HCT116 (cell line): ENCODE measurements at regions not wholly inside any gene's neighbourhood (a gene's known extent, or its start where the extent isn't known, plus 50 kb on each side); places are given as distances from the start of the nearest gene placed in this dataset.

ENCODE experiments used
- ATAC-seq: fragments of 200-7000 bp; cut with Tn5 transposase; 2 replicates; pipeline ENCODE4 v1.9.1; 2020; ENCODE audit warnings: mild to moderate bottlenecking, moderate library complexity
- BruUV-seq: library from RNA; stranded (reverse); fragments of 400-500 nt; replicated peaks from 2 replicates; lab custom pipeline; 2021; lab: Mats Ljungman, UMichigan
- CTCF ChIA-PET: fragments of 300-600 bp; sonication (Branson Sonifier 250); formaldehyde crosslinking; loops from one replicate; lab custom pipeline; 2021; ENCODE audit warnings: antibody characterized with exemption; lab: Charles Lee
- POLR2A ChIA-PET: fragments of 300-600, 350-600 bp; sonication (Branson Sonifier 250); formaldehyde crosslinking; loops from one replicate; lab custom pipeline; 2021; ENCODE audit warnings: antibody characterized with exemption; lab: Charles Lee
- RAD21 ChIA-PET, 2 experiments: fragments of 300-600 bp; sonication (Branson Sonifier 250); formaldehyde crosslinking; loops; one replicate each; lab custom pipeline; 2023; ENCODE audit warnings: low total read pairs in 2 of 2; ENCODE audit not compliant: uncharacterized antibody in 2 of 2, unreplicated experiment in 2 of 2, low non-redundant PET in 1 of 2; lab: Charles Lee
- DNase-seq: peaks from one replicate; pipeline ENCODE4 v3.0.0-alpha.2; 2010; ENCODE audit warnings: low read depth, low spot score
- H2AFZ ChIP-seq: fragments of 200-600 bp; shearing (Covaris generic), sonication (generic); 2 replicates; pipeline ENCODE4 v1.6.1; 2017; ENCODE audit warnings: low read depth, mixed run types, mixed read lengths, antibody characterized with exemption, low read length; ENCODE audit not compliant: poor library complexity, severe bottlenecking
- H3K27ac ChIP-seq: 2 replicates; pipeline ENCODE4 v1.5.1; 2012; ENCODE audit warnings: low read depth, low read length
- H3K27me3 ChIP-seq: fragments of 200-600 bp; sonication (generic); 2 replicates; pipeline ENCODE4 v1.6.1; 2016; ENCODE audit warnings: mixed run types, low read length, mixed read lengths; ENCODE audit not compliant: insufficient read depth
- H3K36me3 ChIP-seq, 2 experiments: fragments of 200-500 bp in 1 of 2; fragments of 200-600 bp in 1 of 2; sonication (Bioruptor generic) in 1 of 2; sonication (generic) in 1 of 2; 2 replicates each; pipeline versions ENCODE4 v1.5.1 to v1.6.1; 2014 to 2016; ENCODE audit warnings: low read length in 2 of 2, inconsistent platforms in 1 of 2, mixed read lengths in 1 of 2, mixed run types in 1 of 2; ENCODE audit not compliant: insufficient read depth in 2 of 2, control insufficient read depth in 1 of 2
- H3K4me1 ChIP-seq, 2 experiments: fragments of 200-600 bp in 1 of 2; sonication (generic) in 1 of 2; 2 replicates each; pipeline versions ENCODE4 v1.5.1 to v1.6.1; 2012 to 2017; ENCODE audit warnings: low read length in 2 of 2, inconsistent platforms in 1 of 2, mild to moderate bottlenecking in 1 of 2, mixed read lengths in 1 of 2, mixed run types in 1 of 2, moderate library complexity in 1 of 2; ENCODE audit not compliant: insufficient read depth in 2 of 2, control insufficient read depth in 1 of 2
- H3K4me2 ChIP-seq: fragments of 200-600 bp; sonication (generic); 2 replicates; pipeline ENCODE4 v1.6.1; 2017; ENCODE audit warnings: mixed run types, low read length, mixed read lengths
- H3K4me3 ChIP-seq, 2 experiments: fragments of 200-600 bp in 1 of 2; sonication (generic) in 1 of 2; replicated peaks in 1 of 2; 2 replicates each; pipeline ENCODE4 v1.5.1; 2011 to 2016; ENCODE audit warnings: low read length in 2 of 2, control low read depth in 1 of 2, low read depth in 1 of 2, mild to moderate bottlenecking in 1 of 2, mixed read lengths in 1 of 2, mixed run types in 1 of 2
- H3K79me2 ChIP-seq: fragments of 200-600 bp; sonication (generic); 2 replicates; pipeline ENCODE4 v1.6.1; 2017; ENCODE audit warnings: mild to moderate bottlenecking, mixed run types, low read length, moderate library complexity, mixed read lengths; ENCODE audit not compliant: insufficient read depth
- H3K9ac ChIP-seq: fragments of 200-600 bp; sonication (generic); 2 replicates; pipeline ENCODE4 v1.6.1; 2016; ENCODE audit warnings: low read length, mixed read lengths
- H3K9me2 ChIP-seq: fragments of 200-600 bp; sonication (generic), shearing (Covaris generic); 2 replicates; pipeline ENCODE4 v1.6.1; 2017; ENCODE audit warnings: mixed run types, mild to moderate bottlenecking, moderate library complexity; ENCODE audit not compliant: insufficient read depth
- H3K9me3 ChIP-seq, 2 experiments: fragments of 200-500 bp in 1 of 2; fragments of 200-600 bp in 1 of 2; sonication (Bioruptor generic) in 1 of 2; sonication (generic) in 1 of 2; 2 replicates each; pipeline ENCODE4 v1.6.1; 2014 to 2017; ENCODE audit warnings: low read length in 2 of 2, mixed read lengths in 2 of 2, inconsistent platforms in 1 of 2, low read depth in 1 of 2, mild to moderate bottlenecking in 1 of 2, mixed run types in 1 of 2, moderate library complexity in 1 of 2; ENCODE audit not compliant: control insufficient read depth in 1 of 2, insufficient read depth in 1 of 2
- H4K20me1 ChIP-seq: fragments of 200-600 bp; sonication (generic), shearing (Covaris generic); 2 replicates; pipeline ENCODE4 v1.6.1; 2017; ENCODE audit warnings: mixed run types, mild to moderate bottlenecking, moderate library complexity; ENCODE audit not compliant: insufficient read depth
- CBX3 ChIP-seq: IDR thresholded peaks from 2 replicates; pipeline ENCODE4 v1.6.1; 2012; ENCODE audit warnings: low read depth
- CEBPB ChIP-seq: IDR thresholded peaks from 2 replicates; pipeline ENCODE4 v1.6.1; 2012; ENCODE audit warnings: low read depth
- EGR1 ChIP-seq: IDR thresholded peaks from 2 replicates; pipeline ENCODE4 v1.6.1; 2012; ENCODE audit warnings: low read depth
- ELF1 ChIP-seq: IDR thresholded peaks from 2 replicates; pipeline ENCODE4 v1.6.1; 2012; ENCODE audit warnings: low read depth, borderline replicate concordance
- EZH2phosphoT487 ChIP-seq: fragments of 200-600 bp; IDR thresholded peaks from 2 replicates; pipeline ENCODE4 v1.6.1; 2018; ENCODE audit warnings: antibody characterized with exemption, borderline replicate concordance
- FOSL1 ChIP-seq: IDR thresholded peaks from 2 replicates; pipeline ENCODE4 v1.6.1; 2012; ENCODE audit warnings: low read depth
- POLR2A ChIP-seq: IDR thresholded peaks from 2 replicates; pipeline ENCODE4 v1.7.0; 2011; ENCODE audit warnings: borderline replicate concordance; ENCODE audit not compliant: insufficient read depth, insufficient read length; ENCODE audit errors: extremely low read depth
- POLR2AphosphoS5 ChIP-seq: IDR thresholded peaks from 2 replicates; pipeline ENCODE4 v1.6.1; 2011; ENCODE audit warnings: mild to moderate bottlenecking, low read depth, low read length, moderate library complexity
- SIN3A ChIP-seq: IDR thresholded peaks from 2 replicates; pipeline ENCODE4 v1.6.1; 2012; ENCODE audit warnings: low read depth
- SP1 ChIP-seq: IDR thresholded peaks from 2 replicates; pipeline ENCODE4 v1.6.1; 2012; ENCODE audit warnings: low read depth
- SRF ChIP-seq: IDR thresholded peaks from 2 replicates; pipeline ENCODE4 v1.6.1; 2012; ENCODE audit warnings: low read depth
- TCF7L2 ChIP-seq: IDR thresholded peaks from 2 replicates; pipeline ENCODE4 v1.7.0; 2011; ENCODE audit warnings: borderline replicate concordance, inconsistent platforms; ENCODE audit not compliant: insufficient read depth, insufficient read length; ENCODE audit errors: extremely low read depth
- YY1 ChIP-seq: IDR thresholded peaks from 2 replicates; pipeline ENCODE4 v1.6.1; 2011; ENCODE audit warnings: low read length, low read depth, moderate library complexity, mild to moderate bottlenecking; ENCODE audit not compliant: insufficient replicate concordance; ENCODE audit errors: extremely low read depth
- ZFX ChIP-seq: fragments of 450-650 bp; IDR thresholded peaks from 2 replicates; pipeline ENCODE4 v1.6.1; 2017
- ZNF274 ChIP-seq: fragments of 200-500 bp; sonication (Bioruptor generic); IDR thresholded peaks from 2 replicates; pipeline ENCODE4 v1.6.1; 2014; ENCODE audit warnings: mild to moderate bottlenecking, low read depth, low read length, inconsistent platforms
- intact Hi-C: fragments of 100-400 bp; cut with micrococcal nuclease; formaldehyde crosslinking; loops from 2 replicates; pipeline ENCODE4 v1.10.0; 2022
- TF ChIP-seq, protein P1 (sequence below): IDR thresholded peaks from 2 replicates; pipeline ENCODE4 v1.6.1; 2011; ENCODE audit warnings: mild to moderate bottlenecking, low read length, moderate library complexity; ENCODE audit not compliant: insufficient replicate concordance; ENCODE audit errors: extremely low read depth
- TF ChIP-seq, protein P2 (sequence below): IDR thresholded peaks from 2 replicates; pipeline ENCODE4 v1.6.1; 2012
- TF ChIP-seq, protein P3 (sequence below): IDR thresholded peaks from 2 replicates; pipeline ENCODE4 v1.6.1; 2012
- TF ChIP-seq, protein P4 (sequence below): IDR thresholded peaks from 2 replicates; pipeline ENCODE4 v1.6.1; 2012; ENCODE audit warnings: low read depth

DNA sequence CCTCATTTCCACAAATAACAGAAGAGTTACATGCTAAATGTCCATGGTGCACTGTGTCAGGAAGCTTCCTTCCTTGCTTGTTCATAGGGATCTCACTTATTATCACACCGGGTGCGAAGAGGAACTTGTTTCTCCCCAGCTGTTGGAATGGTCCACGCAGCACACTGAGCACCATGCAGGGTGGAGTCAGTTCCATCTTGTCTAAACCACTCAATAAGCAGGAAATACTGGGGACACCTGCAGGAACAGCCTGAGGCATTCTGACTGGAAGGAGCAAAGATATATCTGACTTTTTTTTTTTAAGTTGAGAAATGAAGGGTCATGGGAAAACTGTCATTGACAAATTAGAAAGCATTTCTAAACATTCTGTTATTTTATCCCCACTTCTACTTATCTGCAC lies 70.0 kb upstream of the WDR72 start:
- TF ChIP-seq SIN3A (no peak), ZFX (no peak), SP1 (no peak), CBX3 (no peak), YY1 (no peak), SRF (no peak), ELF1 (no peak), TCF7L2 (no peak), CEBPB (no peak), EGR1 (no peak), EZH2phosphoT487 (no peak), POLR2A (no peak), POLR2AphosphoS5 (no peak), FOSL1 (no peak), ZNF274 (no peak)
- TF ChIP-seq, protein P1, sequence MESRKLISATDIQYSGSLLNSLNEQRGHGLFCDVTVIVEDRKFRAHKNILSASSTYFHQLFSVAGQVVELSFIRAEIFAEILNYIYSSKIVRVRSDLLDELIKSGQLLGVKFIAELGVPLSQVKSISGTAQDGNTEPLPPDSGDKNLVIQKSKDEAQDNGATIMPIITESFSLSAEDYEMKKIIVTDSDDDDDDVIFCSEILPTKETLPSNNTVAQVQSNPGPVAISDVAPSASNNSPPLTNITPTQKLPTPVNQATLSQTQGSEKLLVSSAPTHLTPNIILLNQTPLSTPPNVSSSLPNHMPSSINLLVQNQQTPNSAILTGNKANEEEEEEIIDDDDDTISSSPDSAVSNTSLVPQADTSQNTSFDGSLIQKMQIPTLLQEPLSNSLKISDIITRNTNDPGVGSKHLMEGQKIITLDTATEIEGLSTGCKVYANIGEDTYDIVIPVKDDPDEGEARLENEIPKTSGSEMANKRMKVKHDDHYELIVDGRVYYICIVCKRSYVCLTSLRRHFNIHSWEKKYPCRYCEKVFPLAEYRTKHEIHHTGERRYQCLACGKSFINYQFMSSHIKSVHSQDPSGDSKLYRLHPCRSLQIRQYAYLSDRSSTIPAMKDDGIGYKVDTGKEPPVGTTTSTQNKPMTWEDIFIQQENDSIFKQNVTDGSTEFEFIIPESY = no peak
- TF ChIP-seq, protein P2, sequence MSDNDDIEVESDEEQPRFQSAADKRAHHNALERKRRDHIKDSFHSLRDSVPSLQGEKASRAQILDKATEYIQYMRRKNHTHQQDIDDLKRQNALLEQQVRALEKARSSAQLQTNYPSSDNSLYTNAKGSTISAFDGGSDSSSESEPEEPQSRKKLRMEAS = no peak
- TF ChIP-seq, protein P3, sequence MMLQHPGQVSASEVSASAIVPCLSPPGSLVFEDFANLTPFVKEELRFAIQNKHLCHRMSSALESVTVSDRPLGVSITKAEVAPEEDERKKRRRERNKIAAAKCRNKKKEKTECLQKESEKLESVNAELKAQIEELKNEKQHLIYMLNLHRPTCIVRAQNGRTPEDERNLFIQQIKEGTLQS = no peak
- TF ChIP-seq, protein P4, sequence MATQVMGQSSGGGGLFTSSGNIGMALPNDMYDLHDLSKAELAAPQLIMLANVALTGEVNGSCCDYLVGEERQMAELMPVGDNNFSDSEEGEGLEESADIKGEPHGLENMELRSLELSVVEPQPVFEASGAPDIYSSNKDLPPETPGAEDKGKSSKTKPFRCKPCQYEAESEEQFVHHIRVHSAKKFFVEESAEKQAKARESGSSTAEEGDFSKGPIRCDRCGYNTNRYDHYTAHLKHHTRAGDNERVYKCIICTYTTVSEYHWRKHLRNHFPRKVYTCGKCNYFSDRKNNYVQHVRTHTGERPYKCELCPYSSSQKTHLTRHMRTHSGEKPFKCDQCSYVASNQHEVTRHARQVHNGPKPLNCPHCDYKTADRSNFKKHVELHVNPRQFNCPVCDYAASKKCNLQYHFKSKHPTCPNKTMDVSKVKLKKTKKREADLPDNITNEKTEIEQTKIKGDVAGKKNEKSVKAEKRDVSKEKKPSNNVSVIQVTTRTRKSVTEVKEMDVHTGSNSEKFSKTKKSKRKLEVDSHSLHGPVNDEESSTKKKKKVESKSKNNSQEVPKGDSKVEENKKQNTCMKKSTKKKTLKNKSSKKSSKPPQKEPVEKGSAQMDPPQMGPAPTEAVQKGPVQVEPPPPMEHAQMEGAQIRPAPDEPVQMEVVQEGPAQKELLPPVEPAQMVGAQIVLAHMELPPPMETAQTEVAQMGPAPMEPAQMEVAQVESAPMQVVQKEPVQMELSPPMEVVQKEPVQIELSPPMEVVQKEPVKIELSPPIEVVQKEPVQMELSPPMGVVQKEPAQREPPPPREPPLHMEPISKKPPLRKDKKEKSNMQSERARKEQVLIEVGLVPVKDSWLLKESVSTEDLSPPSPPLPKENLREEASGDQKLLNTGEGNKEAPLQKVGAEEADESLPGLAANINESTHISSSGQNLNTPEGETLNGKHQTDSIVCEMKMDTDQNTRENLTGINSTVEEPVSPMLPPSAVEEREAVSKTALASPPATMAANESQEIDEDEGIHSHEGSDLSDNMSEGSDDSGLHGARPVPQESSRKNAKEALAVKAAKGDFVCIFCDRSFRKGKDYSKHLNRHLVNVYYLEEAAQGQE = no peak
- H3K27ac ChIP-seq = no peak overlapping the region
- POLR2A ChIA-PET = no interaction called here
- H3K9me2 ChIP-seq = no peaks in the 10 kb centered on the region
- BruUV-seq = no TSS peak
- no peaks in the 10 kb centered on the region for H3K27me3 ChIP-seq
- H3K4me1 ChIP-seq = no peaks in the 10 kb centered on the region
- no peak overlapping the region for H3K9ac ChIP-seq
- CTCF ChIA-PET = no interaction called here
- RAD21 ChIA-PET = no interaction called here
- no peak overlapping the region for H3K4me2 ChIP-seq
- no peaks in the 10 kb centered on the region; a peak in 1 of 4 replicates for H3K9me3 ChIP-seq
- DNase-seq (no peak), ATAC-seq (no peak)
- no peak overlapping the region for H2AFZ ChIP-seq
- no peaks in the 10 kb centered on the region for H3K36me3 ChIP-seq
- no peak overlapping the region for H3K4me3 ChIP-seq
- no peaks in the 10 kb centered on the region for H3K79me2 ChIP-seq
- intact Hi-C loops = no loop called here
- H4K20me1 ChIP-seq = no peaks in the 10 kb centered on the region
